H1 (cell line): ENCODE measurements at regions not wholly inside any gene's neighbourhood (a gene's known extent, or its start where the extent isn't known, plus 50 kb on each side); places are given as distances from the start of the nearest gene placed in this dataset.

ENCODE experiments used
- BACH1 ChIP-seq: IDR thresholded peaks from 2 replicates; pipeline ENCODE4 v1.6.1; 2012; ENCODE audit warnings: low read length, improper control_type of control experiment
- CBX5 ChIP-seq: fragments of 300-800, 300-1000 bp; sonication (generic); IDR thresholded peaks from 2 replicates; pipeline ENCODE4 v1.7.1; 2016; ENCODE audit warnings: antibody characterized with exemption, low read length, low read depth
- POLR2A ChIP-seq, 2 experiments: IDR thresholded peaks; 1 replicate in 1 of 2; 2 replicates in 1 of 2; pipeline ENCODE4 v1.6.1; 2011; ENCODE audit warnings: low read depth in 2 of 2, low read length in 2 of 2, mild to moderate bottlenecking in 2 of 2; ENCODE audit errors: control extremely low read depth in 1 of 2
- RFX5 ChIP-seq: IDR thresholded peaks from 2 replicates; pipeline ENCODE4 v1.6.1; 2011; ENCODE audit warnings: low read depth, low read length, improper control_type of control experiment, borderline replicate concordance
- SIX5 ChIP-seq: IDR thresholded peaks from 2 replicates; pipeline ENCODE4 v1.6.1; 2011; ENCODE audit warnings: mild to moderate bottlenecking, low read depth, low read length
- SRF ChIP-seq: IDR thresholded peaks from 2 replicates; pipeline ENCODE4 v1.6.1; 2011; ENCODE audit warnings: mild to moderate bottlenecking, low read depth, low read length, moderate library complexity
- TF ChIP-seq, protein P1 (sequence below): fragments of 300-600 bp; sonication (generic); IDR thresholded peaks from 2 replicates; pipeline ENCODE4 v1.7.1; 2012; ENCODE audit warnings: low read length, moderate library complexity, mild to moderate bottlenecking, inconsistent platforms; ENCODE audit not compliant: insufficient replicate concordance
- TF ChIP-seq, protein P2 (sequence below): IDR thresholded peaks from 2 replicates; pipeline ENCODE4 v1.6.1; 2011; ENCODE audit warnings: low read depth, mild to moderate bottlenecking, low read length; ENCODE audit not compliant: insufficient read depth

DNA sequence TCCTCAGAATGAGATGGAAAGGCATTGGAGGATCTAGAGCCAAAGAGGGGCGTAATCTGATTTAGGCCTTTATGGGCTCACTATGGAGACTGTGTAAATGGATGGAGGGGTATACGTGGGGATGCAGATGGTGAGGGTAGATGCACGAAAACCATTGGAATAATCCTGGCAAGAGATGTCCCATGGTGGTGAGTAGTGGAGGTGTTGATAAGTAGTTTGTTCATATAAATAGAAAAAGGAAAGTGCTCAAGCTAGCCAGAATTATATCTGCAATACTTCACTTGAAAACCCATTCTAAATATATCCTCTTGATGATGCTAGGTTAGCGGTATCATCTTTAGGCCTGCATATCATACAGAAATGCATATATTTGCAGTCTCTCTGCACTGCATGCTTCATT, 459.7 kb downstream of the CDH2 start (continued):
- TF ChIP-seq, protein P1, sequence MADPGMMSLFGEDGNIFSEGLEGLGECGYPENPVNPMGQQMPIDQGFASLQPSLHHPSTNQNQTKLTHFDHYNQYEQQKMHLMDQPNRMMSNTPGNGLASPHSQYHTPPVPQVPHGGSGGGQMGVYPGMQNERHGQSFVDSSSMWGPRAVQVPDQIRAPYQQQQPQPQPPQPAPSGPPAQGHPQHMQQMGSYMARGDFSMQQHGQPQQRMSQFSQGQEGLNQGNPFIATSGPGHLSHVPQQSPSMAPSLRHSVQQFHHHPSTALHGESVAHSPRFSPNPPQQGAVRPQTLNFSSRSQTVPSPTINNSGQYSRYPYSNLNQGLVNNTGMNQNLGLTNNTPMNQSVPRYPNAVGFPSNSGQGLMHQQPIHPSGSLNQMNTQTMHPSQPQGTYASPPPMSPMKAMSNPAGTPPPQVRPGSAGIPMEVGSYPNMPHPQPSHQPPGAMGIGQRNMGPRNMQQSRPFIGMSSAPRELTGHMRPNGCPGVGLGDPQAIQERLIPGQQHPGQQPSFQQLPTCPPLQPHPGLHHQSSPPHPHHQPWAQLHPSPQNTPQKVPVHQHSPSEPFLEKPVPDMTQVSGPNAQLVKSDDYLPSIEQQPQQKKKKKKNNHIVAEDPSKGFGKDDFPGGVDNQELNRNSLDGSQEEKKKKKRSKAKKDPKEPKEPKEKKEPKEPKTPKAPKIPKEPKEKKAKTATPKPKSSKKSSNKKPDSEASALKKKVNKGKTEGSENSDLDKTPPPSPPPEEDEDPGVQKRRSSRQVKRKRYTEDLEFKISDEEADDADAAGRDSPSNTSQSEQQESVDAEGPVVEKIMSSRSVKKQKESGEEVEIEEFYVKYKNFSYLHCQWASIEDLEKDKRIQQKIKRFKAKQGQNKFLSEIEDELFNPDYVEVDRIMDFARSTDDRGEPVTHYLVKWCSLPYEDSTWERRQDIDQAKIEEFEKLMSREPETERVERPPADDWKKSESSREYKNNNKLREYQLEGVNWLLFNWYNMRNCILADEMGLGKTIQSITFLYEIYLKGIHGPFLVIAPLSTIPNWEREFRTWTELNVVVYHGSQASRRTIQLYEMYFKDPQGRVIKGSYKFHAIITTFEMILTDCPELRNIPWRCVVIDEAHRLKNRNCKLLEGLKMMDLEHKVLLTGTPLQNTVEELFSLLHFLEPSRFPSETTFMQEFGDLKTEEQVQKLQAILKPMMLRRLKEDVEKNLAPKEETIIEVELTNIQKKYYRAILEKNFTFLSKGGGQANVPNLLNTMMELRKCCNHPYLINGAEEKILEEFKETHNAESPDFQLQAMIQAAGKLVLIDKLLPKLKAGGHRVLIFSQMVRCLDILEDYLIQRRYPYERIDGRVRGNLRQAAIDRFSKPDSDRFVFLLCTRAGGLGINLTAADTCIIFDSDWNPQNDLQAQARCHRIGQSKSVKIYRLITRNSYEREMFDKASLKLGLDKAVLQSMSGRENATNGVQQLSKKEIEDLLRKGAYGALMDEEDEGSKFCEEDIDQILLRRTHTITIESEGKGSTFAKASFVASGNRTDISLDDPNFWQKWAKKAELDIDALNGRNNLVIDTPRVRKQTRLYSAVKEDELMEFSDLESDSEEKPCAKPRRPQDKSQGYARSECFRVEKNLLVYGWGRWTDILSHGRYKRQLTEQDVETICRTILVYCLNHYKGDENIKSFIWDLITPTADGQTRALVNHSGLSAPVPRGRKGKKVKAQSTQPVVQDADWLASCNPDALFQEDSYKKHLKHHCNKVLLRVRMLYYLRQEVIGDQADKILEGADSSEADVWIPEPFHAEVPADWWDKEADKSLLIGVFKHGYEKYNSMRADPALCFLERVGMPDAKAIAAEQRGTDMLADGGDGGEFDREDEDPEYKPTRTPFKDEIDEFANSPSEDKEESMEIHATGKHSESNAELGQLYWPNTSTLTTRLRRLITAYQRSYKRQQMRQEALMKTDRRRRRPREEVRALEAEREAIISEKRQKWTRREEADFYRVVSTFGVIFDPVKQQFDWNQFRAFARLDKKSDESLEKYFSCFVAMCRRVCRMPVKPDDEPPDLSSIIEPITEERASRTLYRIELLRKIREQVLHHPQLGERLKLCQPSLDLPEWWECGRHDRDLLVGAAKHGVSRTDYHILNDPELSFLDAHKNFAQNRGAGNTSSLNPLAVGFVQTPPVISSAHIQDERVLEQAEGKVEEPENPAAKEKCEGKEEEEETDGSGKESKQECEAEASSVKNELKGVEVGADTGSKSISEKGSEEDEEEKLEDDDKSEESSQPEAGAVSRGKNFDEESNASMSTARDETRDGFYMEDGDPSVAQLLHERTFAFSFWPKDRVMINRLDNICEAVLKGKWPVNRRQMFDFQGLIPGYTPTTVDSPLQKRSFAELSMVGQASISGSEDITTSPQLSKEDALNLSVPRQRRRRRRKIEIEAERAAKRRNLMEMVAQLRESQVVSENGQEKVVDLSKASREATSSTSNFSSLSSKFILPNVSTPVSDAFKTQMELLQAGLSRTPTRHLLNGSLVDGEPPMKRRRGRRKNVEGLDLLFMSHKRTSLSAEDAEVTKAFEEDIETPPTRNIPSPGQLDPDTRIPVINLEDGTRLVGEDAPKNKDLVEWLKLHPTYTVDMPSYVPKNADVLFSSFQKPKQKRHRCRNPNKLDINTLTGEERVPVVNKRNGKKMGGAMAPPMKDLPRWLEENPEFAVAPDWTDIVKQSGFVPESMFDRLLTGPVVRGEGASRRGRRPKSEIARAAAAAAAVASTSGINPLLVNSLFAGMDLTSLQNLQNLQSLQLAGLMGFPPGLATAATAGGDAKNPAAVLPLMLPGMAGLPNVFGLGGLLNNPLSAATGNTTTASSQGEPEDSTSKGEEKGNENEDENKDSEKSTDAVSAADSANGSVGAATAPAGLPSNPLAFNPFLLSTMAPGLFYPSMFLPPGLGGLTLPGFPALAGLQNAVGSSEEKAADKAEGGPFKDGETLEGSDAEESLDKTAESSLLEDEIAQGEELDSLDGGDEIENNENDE, result no peak
- TF ChIP-seq POLR2A (IDR thresholded peaks at IDR 0.05; ENCODE audit: control extremely low read depth in 1 of 2, low read depth in 2 of 2, low read length in 2 of 2), result no peak
- no peak for TF ChIP-seq SRF
- TF ChIP-seq RFX5, result no peak
- no peak for TF ChIP-seq BACH1
- TF ChIP-seq, protein P2, sequence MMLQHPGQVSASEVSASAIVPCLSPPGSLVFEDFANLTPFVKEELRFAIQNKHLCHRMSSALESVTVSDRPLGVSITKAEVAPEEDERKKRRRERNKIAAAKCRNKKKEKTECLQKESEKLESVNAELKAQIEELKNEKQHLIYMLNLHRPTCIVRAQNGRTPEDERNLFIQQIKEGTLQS, result no peak
- TF ChIP-seq CBX5, result no peak
- no peak for TF ChIP-seq SIX5
